NCI-H446 (cell line): ENCODE measurements at regions not wholly inside any gene's neighbourhood (a gene's known extent, or its start where the extent isn't known, plus 50 kb on each side); places are given as distances from the start of the nearest gene placed in this dataset.
A peak's percentile ranks its signal among the peaks of the same experiment; 100 is the strongest.

ENCODE experiments used
- DNase-seq, 2 experiments: peaks; one replicate each; lab custom pipeline; 2025; lab: John Stamatoyannopoulos, UW

GRCh38 chr17:77725846-77726245 is 232.7 kb upstream of the TNRC6C start:
- DNase-seq: no peak

GRCh38 chr17:77726549-77727006 is 231.9 kb upstream of the TNRC6C start:
- DNase-seq: no peak

- no peak for DNase-seq
Measured at GRCh38 chr17:77727037-77727615, 231.4 kb upstream of the TNRC6C start.

GRCh38 chr17:77728474-77728795 is 230.1 kb upstream of the TNRC6C start:
- no peak for DNase-seq

DNA sequence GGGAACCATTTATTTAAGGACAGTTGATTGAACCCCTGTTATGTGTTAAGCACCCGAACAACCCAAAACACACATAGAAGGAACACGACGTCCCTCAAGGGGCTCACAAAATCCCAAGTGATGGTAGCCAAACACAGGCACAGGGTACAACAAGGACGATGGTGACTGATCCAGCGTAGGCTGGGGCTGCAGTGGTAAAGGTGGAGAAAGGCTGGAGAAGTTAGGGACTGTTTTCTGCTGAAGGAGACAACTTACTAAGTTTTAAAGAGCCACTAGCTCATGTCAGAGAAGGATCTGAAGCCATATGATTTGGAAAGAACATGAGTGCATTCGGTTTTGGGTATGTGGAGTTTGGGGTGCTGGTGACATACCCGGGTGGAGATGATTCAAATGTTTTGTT is 229.6 kb upstream of the TNRC6C start:
- DNase-seq: no peak

GRCh38 chr17:77729587-77729986 is 228.9 kb upstream of the TNRC6C start:
- DNase-seq: no peak

DNA sequence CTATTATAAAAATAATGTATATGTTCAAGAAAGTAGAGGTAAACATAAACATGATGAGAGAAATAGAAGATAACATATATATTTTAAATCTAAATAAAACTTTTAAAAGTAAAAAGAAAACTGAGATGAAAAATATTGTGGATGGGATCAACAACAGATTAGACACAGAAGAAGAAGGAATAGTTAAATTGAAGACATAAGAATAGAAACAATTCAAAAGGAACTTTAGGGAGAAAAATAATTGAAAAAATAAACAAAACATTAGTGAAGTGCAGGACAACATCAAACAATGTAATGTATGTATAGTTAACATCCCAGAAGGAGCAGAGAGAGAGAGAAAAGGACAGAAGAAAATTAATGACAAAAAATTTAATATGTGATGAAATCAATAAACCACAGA is 228.1 kb upstream of the TNRC6C start:
- no peak for DNase-seq

DNA sequence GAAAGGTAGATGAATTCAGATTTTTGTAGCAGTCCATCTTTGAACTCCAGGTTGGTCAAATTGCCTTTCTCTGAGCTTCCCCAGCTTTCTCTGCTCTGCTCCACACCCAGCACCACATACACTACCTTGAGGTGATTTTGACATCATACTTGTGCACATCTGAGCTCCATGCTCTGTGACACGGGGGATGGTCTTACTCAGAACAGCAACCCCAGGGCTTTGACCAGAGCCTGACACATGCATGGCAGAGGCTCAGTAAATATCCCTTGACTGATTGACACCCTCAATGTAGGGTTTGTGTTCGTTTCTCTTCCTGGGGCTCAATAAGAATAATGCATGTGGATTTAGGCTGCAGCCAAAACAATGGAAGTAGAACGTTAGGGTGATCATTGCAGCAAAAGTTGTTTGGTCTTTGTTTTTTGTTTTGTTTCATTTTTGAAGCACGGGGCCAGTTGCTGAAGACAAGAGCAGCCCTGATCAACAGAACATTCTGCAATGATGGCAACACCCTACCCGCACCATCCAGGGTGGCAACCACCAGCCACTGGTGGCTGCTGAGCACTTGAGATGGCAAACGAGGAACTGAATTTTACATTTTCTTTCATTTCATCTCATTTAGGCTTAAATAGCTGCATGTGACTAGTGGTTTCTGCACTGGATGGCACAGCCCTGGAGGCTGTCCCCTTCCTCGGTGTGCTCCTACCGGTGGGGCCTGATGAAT is 224.8 kb upstream of the TNRC6C start:
- DNase-seq: no peak

- DNase-seq: peak; percentile 84 to 98
Measured at GRCh38 chr17:77734371-77735080, 224.0 kb upstream of the TNRC6C start.

GRCh38 chr17:77735081-77735565 is 223.4 kb upstream of the TNRC6C start:
- peak in 1 of 2 experiments; percentile 43 for DNase-seq

DNA sequence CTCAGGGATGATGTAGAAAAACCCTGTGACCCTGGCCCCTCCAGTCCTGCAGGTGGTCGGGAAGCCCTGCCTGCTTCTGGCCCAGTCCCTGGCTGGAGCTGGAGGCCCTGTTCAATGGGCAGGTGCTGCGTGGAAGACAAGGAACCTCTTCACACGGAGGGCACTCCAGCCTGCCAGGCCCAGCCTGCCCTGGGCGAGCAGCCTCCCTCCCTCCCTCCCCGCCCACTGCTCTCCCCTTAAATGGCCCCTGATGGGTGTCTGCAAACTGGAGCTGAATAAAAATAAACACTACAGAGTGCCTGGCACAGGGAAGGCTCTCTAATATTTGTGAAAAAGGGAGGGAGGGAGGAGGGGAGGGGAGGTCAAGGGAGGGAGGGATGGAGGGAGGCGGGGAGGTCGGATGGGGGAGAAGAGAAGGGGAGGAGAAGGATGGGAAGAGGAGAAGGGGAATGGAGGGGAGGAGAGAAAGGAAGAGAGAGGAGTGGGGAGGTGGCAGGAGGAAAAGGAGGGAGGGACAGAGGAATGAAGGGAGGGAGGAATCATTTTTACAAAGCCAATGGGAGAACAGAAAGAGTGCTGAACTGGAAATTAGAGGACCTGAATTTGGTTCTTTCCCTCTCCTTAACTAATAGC is 222.8 kb upstream of the TNRC6C start:
- DNase-seq: peak in 1 of 2 experiments; percentile 9

DNA sequence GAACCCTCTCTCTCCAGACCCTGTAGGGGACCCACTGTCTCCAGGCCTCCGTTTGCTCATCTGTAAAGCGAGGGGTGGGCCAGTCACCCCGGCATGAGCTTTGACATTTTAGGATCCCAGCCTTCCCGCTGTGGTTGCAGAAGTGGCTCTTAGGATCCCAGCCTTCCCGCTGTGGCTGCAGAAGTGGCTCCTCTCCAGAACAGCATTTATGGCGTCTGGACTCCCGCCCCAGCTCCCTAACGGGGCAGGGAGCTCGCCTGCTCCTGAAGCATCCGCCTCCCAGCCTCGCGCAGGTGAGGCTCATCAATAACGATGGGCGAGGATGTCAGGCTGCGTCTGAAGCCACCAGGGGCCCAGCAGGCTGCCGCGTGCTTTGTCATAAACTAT is 222.3 kb upstream of the TNRC6C start:
- DNase-seq: peak in 1 of 2 experiments; percentile 5

DNA sequence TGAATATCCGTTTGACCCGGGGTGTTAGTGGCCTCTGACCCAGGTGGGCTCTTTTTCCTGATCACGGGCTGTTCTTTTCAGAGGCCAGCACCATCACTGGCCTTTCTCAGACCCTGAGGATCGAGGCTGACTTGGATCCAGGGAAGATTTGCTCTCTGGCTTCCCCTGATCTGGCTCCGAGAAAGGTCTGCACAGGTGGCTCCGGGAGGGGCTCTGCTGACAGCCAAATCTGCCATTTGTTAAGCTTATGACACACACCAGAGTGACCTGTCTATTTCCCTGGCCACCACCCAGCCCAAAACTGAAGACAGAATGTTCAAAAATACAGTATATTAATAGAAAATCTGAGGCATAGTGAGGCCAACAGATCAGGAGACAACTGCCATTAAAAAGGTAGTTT is 221.8 kb upstream of the TNRC6C start:
- no peak for DNase-seq

DNA sequence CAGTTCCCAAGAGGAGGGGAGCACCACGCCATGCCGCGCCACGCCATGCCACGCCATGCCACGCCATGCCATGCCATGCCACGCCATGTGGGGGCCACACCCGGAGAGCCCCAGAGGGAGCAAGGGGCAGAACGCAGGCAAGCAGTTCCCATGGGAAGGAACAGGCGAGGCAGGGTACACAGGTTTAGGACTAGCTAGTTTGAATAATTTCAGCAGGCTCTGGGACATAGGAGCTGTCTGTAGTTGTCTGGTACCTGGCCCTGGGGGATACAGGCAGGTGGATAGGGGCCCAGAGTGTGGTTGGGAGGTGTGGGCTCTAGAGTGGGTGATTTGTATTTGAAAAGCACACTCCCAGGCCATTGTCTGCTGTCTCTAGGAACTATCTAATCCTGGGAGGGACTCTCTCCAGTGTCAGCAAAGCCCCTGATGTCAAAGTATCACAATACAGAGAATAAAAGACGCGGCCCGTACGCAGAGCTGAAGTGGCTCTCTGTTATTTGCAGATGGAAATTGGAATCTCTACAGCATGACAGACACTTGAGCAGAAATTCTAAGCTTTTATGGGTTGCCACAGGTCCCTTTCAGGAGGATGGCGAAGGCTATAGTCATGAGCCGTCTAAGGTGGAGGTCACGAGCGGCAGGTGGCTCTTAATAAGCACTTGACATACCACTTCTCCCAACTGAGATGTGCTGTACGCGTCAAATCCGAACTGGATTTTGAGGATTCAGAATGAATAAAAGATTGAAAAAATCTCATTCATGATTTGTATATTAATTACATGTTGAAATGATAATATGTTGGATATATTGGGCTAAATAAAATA is 220.8 kb upstream of the TNRC6C start:
- DNase-seq: no peak

DNA sequence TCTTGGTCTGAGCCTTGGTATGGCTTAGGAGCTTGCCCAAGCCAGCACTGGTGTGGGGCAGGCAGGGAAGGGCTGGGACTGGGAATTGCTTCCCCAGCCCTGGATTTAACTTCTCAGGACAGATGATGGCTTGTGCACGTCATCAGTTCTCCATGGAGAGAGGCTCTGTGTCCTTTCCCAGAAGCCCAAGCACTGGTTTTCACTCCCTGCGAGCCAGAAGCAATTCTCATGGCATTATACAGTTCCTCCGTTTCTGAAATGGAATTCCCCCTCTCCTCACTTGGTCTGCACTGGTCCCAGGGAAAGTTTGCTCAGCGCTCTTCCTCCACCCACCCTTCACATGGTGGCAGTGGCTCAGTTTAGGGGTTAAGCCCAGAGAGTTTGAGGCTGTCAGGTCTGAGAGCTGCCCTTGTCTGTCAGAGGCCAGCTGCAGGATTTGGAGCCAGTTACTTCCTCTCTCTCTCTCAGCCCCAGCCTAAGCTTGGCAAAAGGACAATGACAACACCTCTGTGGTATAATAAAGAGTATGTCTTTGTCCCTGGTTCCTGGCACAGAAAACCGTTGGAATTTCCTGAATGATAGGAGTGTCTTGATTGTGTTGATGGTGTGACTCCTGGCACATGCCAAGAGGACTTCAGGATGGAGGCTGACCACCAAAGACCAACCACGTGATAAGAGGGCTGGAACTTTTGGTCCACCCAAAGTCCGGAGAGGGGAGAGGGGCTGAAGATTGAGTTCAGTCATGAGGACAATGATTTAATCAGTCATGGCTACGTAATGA is 219.6 kb upstream of the TNRC6C start:
- DNase-seq: no peak

DNA sequence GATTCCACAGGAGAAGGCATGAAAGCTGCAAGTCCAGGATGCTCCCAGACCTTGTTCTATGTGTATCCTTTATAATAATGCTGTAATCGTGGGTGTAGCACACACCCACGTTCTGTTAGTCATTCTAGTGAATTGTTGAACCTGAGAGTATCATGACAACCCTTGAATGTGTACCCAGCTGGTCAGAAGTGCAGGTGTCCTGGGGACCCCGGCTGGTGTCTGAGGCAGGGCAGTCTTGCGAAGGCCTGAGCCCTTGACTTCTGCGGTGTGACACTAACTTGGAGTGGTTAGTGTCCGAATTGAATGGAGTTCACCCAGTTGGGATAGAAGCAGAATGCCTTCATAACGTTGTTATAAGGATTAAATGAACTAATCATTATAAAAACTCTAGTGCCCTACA is 218.0 kb upstream of the TNRC6C start:
- DNase-seq: no peak

DNA sequence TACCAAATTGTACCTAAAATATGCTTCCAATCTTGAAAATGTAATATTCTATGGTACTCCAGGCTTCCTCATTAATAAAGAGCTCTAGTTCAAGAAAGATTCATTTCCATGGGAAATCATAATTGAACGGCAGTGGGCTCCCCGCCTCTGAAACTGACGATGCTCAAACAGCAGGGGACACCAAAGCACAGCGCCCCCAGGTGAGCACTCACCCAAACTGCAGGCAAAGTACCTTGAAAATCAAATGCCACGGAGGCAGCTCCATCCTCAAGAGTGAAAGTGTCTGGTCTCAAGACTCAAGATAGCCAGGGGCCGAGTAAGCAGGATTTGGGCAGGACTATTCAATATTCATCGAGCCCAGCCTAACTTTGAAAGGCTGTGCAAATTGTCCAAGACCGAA is 217.4 kb upstream of the TNRC6C start:
- no peak for DNase-seq

DNA sequence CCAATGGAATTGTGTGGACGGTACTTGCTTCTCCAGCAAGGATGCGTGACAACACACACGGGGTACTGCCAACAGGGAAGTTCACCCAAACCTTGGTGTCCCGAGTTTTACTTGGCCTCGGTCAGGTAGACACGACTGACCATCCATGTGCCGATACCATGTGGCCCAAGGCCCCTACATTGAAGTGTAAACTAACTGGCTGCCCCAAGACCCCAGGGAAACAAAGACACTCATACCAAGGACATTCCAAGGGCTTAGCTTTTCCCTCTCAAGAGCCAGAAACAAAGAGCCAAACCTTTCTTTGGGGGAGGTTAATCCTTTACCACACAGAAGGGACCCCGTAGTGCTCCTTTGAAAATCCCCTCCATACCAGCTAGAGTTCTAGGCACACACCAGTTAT is 215.9 kb upstream of the TNRC6C start:
- no peak for DNase-seq

DNA sequence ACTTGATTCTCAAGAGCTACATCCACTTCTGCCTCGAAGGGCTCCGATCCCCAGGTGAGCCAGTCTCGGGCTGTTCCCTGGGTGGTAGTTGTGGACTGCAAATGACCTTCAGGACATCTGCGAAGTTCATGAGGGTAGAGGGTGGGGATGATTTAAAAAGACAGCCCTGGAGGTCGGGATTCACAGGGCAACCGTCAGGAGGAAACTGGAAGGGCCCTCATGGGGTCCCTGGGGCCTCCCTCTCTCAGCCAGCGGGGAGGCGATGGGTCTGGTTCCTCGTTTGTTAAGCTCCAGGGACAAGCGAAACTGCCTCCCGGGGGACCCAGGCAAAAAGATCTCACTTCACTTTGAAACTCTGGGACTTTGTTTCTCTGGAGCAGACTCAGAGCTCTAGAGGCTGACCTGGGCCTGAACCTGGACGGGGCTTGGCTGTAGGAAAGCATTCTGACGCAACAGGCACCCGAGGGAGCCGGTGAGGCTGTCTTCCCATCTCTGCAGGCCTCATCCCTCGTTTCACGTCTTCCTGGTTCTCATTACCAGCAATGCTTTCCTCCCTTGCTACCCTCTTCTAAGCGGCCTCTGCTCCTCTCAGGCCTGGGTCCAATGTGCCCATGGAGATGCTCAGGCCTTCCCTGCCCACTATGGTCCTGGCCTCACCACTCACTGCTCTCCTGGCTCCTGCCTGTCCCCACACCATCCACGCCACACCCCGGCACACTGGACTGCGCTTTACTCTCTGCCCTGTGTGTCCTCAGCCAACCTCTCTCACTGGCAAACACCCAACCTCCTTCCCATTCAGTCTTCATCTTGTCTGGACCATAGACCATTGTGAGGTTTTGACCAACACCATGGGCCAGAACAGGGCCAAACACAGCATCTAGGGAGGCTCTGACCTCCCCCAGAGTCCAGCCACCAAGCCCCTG is 214.2 kb upstream of the TNRC6C start:
- DNase-seq: no peak

- DNase-seq: no peak
Measured at GRCh38 chr17:77745702-77746101, 212.8 kb upstream of the TNRC6C start.
